Gastroesophageal sphincter (tissue), 4 donors: ENCODE measurements at regions not wholly inside any gene's neighbourhood (a gene's known extent, or its start where the extent isn't known, plus 50 kb on each side); places are given as distances from the start of the nearest gene placed in this dataset.
A peak's percentile ranks its signal among the peaks of the same experiment; 100 is the strongest.
"Not testable (repeated sequence)": the region's sequence is repeated elsewhere in the genome, so short reads cannot be mapped to it uniquely, and the experiment has no call there.

Experiments used
- ATAC-seq: fragments of 150-250 bp; one replicate; pipeline ENCODE4 v1.9.1; 2016; ENCODE audit warnings: mild to moderate bottlenecking, moderate library complexity
- H3K27ac ChIP-seq, 4 donors: fragments of 200-600 bp; sonication (generic) in 3 of 4; 1 replicate in 3 of 4; 2 replicates in 1 of 4; pipeline ENCODE4 v1.5.1; 2016 to 2019
- H3K27me3 ChIP-seq: fragments of 200-600 bp; sonication (generic); one replicate; pipeline ENCODE4 v1.5.1; 2019
- H3K36me3 ChIP-seq, 2 donors: fragments of 200-600 bp; sonication (generic); one replicate each; pipeline ENCODE4 v1.5.1; 2019; ENCODE audit warnings: control low read depth in 1 of 2
- H3K4me1 ChIP-seq, 3 donors: fragments of 200-600 bp; sonication (generic); 1 replicate in 2 of 3; 2 replicates in 1 of 3; pipeline ENCODE4 v1.5.1; 2016 to 2019; ENCODE audit warnings: control low read depth in 2 of 3
- H3K4me3 ChIP-seq, 2 donors: fragments of 200-600 bp; sonication (generic); one replicate each; pipeline ENCODE4 v1.5.1; 2019; ENCODE audit warnings: mild to moderate bottlenecking in 1 of 2, moderate library complexity in 1 of 2
- H3K9me3 ChIP-seq, 3 donors: fragments of 200-600 bp; sonication (generic); one replicate each; pipeline ENCODE4 v1.5.1; 2017 to 2019; ENCODE audit warnings: control low read depth in 2 of 3
- EP300 ChIP-seq: sonication (generic); formaldehyde crosslinking; IDR thresholded peaks from one replicate; pipeline ENCODE4 v1.6.1; 2017; ENCODE audit warnings: antibody characterized with exemption, mild to moderate bottlenecking
- POLR2A ChIP-seq, 2 donors: fragments of 450-650 bp; IDR thresholded peaks; one replicate each; pipeline ENCODE4 v1.6.1; 2017; ENCODE audit warnings: antibody characterized with exemption in 2 of 2, mild to moderate bottlenecking in 2 of 2, moderate library complexity in 1 of 2
- POLR2AphosphoS5 ChIP-seq: sonication (generic); formaldehyde crosslinking; IDR thresholded peaks from one replicate; pipeline ENCODE4 v1.6.1; 2017; ENCODE audit warnings: antibody characterized with exemption
- WGBS, 2 donors: methylation state at CpG; one replicate each; pipeline ENCODE4 v1.1.5; 2018; ENCODE audit warnings: low coverage in 1 of 2; 5-methylcytosine and 5-hydroxymethylcytosine counted together
- TF ChIP-seq, protein P1 (sequence below), 4 experiments: fragments of 200-600 bp in 2 of 4; fragments of 450-650 bp in 2 of 4; sonication (generic) in 1 of 4; IDR thresholded peaks; one replicate each; pipeline ENCODE4 v1.5.1; 2017 to 2019; ENCODE audit warnings: antibody characterized with exemption in 4 of 4, mild to moderate bottlenecking in 2 of 4, moderate library complexity in 2 of 4

DNA sequence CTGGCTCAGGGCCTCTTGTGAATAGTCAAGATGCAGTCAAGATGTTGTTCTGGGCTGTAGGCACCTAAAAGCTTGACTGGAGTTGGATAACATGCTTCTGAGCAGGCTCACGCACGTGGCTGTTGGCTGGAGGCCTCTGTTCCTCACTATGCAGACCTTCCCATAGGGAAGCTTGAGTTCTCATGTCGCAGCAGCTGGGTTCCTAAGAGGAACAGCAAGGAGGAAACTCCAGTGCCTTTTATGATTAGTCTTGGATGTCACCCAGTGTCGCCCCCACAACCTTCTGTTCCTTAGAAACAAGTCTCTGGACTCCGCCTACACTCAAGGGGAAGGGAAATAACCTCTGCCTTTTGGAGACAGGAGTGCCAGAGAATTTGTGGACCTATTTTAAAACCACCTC, 210.7 kb downstream of the BCAS1 start:
- Histone ChIP-seq H3K36me3 (no peaks in the 10 kb centered on the region), H3K4me1 (peaks cover 0 to 7% (median 4%) of the 10 kb centered on the region in 3 donors), H3K27ac (no peak overlapping the region), H3K27me3 (no peaks in the 10 kb centered on the region), H3K4me3 (no peak overlapping the region), H3K9me3 (no peaks in the 10 kb centered on the region)
- TF ChIP-seq EP300, result no peak
- TF ChIP-seq, protein P1, sequence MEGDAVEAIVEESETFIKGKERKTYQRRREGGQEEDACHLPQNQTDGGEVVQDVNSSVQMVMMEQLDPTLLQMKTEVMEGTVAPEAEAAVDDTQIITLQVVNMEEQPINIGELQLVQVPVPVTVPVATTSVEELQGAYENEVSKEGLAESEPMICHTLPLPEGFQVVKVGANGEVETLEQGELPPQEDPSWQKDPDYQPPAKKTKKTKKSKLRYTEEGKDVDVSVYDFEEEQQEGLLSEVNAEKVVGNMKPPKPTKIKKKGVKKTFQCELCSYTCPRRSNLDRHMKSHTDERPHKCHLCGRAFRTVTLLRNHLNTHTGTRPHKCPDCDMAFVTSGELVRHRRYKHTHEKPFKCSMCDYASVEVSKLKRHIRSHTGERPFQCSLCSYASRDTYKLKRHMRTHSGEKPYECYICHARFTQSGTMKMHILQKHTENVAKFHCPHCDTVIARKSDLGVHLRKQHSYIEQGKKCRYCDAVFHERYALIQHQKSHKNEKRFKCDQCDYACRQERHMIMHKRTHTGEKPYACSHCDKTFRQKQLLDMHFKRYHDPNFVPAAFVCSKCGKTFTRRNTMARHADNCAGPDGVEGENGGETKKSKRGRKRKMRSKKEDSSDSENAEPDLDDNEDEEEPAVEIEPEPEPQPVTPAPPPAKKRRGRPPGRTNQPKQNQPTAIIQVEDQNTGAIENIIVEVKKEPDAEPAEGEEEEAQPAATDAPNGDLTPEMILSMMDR (IDR thresholded peaks at IDR 0.05), result no peak
- 38 to 62% methylated on average over 3 to 5 of the region's 5 CpGs for WGBS, 2 donors
- ATAC-seq, result peak; percentile 39

DNA sequence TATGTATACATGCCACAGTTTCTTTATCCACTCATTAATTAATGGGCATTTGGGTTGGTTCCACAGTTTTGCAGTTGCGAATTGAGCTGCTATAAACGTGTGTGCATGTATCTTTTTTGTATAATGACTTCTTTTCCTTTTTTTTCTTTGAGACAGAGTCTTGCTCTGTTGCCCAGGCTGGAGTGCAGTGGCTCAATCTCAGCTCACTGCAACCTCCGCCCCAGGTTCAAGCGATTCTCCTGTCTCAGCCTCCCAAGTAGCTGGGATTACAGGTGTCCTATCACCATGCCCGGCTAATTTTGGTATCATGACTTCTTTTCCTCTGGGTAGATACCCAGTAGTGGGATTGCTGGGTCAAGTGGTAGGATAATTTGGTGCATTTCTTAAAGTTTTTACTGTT, 211.4 kb downstream of the BCAS1 start:
- WGBS, 2 donors, result 76 to 93% methylated on average over 4 to 5 of the region's 5 CpGs

DNA sequence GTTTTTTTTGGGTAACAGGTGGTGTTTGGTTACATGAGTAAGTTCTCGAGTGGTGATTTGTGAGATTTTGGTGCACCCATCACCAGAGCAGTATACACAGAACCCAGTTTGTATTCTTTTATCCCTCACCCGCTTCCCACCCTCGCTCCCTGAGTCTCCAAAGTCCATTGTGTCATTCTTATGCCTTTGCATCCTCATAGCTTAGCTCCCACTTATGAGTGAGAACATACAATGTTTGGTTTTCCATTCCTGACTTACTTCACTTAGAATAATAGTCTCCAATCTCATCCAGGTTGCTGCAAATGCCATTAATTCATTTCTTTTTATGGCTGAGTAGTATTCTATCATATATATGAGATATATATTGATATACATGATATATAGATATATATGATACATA, 211.9 kb downstream of the BCAS1 start:
- WGBS, 2 donors, result 95 to 97% methylated on average over 3 of the region's 3 CpGs

More for the DNA sequence above, 211.4 kb downstream of the BCAS1 start:
- H3K4me1 ChIP-seq, ATAC-seq, H3K9me3 ChIP-seq, H3K27ac ChIP-seq, H3K27me3 ChIP-seq, H3K4me3 ChIP-seq, H3K36me3 ChIP-seq: not testable (repeated sequence)

DNA sequence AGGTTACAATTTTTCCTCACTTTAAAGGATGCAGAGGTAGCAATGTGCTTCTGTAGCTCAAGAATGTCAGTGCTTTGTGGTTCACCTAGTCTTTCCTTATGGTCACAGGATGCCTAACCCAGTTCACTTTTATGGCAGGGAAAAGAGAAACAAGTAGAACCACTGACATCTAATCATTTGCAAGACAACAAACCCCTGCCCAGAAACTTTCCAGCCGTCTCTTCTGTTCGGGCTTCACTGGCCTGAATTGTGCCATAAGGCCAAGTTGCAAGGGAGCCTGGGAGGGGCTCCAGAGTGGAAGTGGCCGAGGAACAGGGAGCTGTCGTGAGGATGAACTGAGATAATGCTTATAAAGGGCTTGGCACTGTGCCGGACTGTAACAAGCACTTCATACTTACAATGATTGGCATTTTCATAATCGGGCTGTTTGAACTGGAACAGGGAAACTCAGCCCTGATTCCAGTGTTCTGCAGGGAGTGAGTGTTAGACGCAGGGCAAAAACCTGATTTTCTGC, 212.6 kb downstream of the BCAS1 start:
- Histone ChIP-seq H3K27ac (no peak overlapping the region), H3K36me3 (no peaks in the 10 kb centered on the region), H3K4me3 (no peak overlapping the region), H3K9me3 (no peaks in the 10 kb centered on the region), H3K27me3 (no peaks in the 10 kb centered on the region), H3K4me1 (peaks cover 0 to 7% (median 4%) of the 10 kb centered on the region in 3 donors)
- no peak for ATAC-seq
- TF ChIP-seq POLR2AphosphoS5 (no peak), POLR2A (IDR thresholded peaks at IDR 0.05) (no peak), EP300 (no peak)
- TF ChIP-seq, protein P1 (IDR thresholded peaks at IDR 0.05), result no peak
- WGBS, 2 donors, result 49 to 50% methylated on average over 7 of the region's 7 CpGs

More for the DNA sequence above, 211.9 kb downstream of the BCAS1 start:
- not testable (repeated sequence) for H3K27ac ChIP-seq, H3K4me3 ChIP-seq, H3K4me1 ChIP-seq, H3K27me3 ChIP-seq, ATAC-seq, H3K9me3 ChIP-seq, H3K36me3 ChIP-seq

DNA sequence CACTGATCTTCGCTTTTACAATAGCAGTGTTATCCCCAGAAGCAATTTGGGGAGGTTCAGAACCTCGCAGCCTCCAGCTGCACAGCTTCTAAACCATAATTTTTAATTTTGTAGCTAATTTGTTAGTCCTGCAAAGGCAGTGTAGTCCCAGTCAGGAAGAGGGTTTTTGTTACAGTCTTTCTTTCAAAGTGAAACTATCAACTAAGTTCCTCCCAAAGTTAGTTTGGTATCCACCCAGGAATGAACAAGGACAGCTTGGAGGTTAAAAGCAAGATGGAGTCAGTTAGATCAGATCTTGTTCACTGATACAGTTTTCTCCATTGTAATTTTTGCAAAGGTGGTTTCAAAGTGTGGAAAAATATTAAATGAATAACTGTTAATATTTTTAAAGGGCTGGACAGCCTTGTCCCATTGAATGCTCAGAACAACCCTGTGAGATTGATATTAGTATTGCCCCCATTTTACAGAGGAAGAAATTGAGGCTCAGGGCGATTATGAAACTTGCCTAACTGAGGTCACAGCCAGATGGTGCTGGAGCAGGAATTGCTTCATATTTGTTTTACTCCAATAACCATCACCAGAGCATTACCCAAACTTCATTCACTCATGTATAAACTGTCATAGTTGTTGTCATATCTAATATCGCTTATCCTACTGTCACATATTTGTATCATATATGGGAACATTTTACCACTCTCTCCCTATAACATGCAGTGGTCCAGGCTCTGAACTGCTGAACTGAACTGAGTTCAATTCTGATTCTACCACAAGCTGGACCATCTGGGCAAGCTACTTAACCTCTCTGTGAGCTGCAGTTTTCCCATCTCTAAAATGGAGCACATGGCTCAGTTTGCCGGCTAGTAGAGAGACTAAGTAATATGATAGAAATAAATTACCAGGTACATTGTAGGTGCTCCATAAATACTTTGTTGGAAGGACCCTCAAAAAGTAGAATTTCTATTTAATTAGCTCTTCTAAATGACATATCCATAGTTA, 213.8 kb downstream of the BCAS1 start:
- ATAC-seq, result no peak
- H3K27ac ChIP-seq, result no peak overlapping the region
- peaks cover 0 to 7% (median 4%) of the 10 kb centered on the region in 3 donors for H3K4me1 ChIP-seq
- TF ChIP-seq POLR2AphosphoS5 (no peak), EP300 (no peak), POLR2A (IDR thresholded peaks at IDR 0.05) (no peak)
- TF ChIP-seq, protein P1 (IDR thresholded peaks at IDR 0.05), result no peak
- WGBS, 2 donors, result 84 to 96% methylated on average over 5 of the region's 5 CpGs
- H3K9me3 ChIP-seq, result no peaks in the 10 kb centered on the region
- no peak overlapping the region for H3K4me3 ChIP-seq
- no peaks in the 10 kb centered on the region for H3K36me3 ChIP-seq
- no peaks in the 10 kb centered on the region for H3K27me3 ChIP-seq

DNA sequence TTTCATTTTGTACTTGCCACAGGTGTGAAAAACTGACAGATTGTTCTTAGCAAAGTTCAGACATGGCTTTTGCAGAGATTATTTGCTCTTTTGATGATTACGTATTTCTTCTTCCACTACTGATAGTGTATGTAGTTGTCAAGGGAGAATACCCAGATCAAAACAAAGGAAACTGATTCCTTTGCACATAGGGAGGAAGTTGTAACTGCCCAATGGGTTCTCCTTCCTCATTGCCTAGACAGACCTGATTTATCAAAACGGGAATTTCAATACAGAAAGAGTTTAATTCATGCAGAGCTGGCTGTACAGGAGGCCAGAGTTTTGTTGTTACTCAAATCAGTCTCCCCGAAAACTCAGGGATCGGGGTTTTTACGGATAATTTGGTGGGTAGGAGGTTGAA, 214.7 kb downstream of the BCAS1 start:
- Histone ChIP-seq H3K4me3 (no peak overlapping the region), H3K9me3 (no peaks in the 10 kb centered on the region), H3K36me3 (no peaks in the 10 kb centered on the region), H3K27me3 (no peaks in the 10 kb centered on the region), H3K4me1 (peaks cover 0 to 7% (median 4%) of the 10 kb centered on the region in 3 donors), H3K27ac (no peak overlapping the region)
- no peak for ATAC-seq
- 67 to 78% methylated on average over 2 to 5 of the region's 5 CpGs for WGBS, 2 donors
- no peak for TF ChIP-seq EP300
- TF ChIP-seq POLR2AphosphoS5, result no peak
- no peak for TF ChIP-seq POLR2A (IDR thresholded peaks at IDR 0.05)
- TF ChIP-seq, protein P1 (IDR thresholded peaks at IDR 0.05), result no peak

DNA sequence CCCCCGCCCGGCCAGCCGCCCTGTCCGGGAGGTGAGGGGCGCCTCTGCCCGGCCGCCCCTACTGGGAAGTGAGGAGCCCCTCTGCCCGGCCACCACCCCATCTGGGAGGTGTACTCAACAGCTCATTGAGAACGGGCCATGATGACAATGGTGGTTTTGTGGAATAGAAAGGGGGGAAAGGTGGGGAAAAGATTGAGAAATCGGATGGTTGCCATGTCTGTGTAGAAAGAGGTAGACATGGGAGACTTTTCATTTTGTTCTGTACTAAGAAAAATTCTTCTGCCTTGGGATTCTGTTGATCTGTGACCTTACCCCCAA, 215.8 kb downstream of the BCAS1 start:
- not testable (repeated sequence) for H3K9me3 ChIP-seq, H3K27ac ChIP-seq, H3K4me1 ChIP-seq, ATAC-seq, H3K27me3 ChIP-seq, H3K4me3 ChIP-seq, H3K36me3 ChIP-seq
- WGBS, 2 donors, result no CpG with 5 or more reads among the region's 10 CpGs
